MG63 (cell line): ENCODE measurements at regions not wholly inside any gene's neighbourhood (a gene's known extent, or its start where the extent isn't known, plus 50 kb on each side); places are given as distances from the start of the nearest gene placed in this dataset.

Experiments
- DNase-seq: peaks from one replicate; pipeline ENCODE4 v3.0.0-alpha.2; 2020
- H3K27me3 ChIP-seq: fragments of 250-450 bp; sonication (Bioruptor Pico); 2 replicates; pipeline ENCODE4 v1.5.1; 2020; ENCODE audit warnings: mild to moderate bottlenecking, moderate library complexity
- H3K36me3 ChIP-seq: fragments of 250-450 bp; sonication (Bioruptor Pico); 2 replicates; pipeline ENCODE4 v1.5.1; 2020; ENCODE audit warnings: mild to moderate bottlenecking, moderate library complexity
- H3K4me3 ChIP-seq: fragments of 250-450 bp; sonication (Bioruptor Pico); 2 replicates; pipeline ENCODE4 v1.5.1; 2020; ENCODE audit warnings: mild to moderate bottlenecking, moderate library complexity
- H3K9me3 ChIP-seq: fragments of 250-450 bp; sonication (Bioruptor Pico); 2 replicates; pipeline ENCODE4 v1.5.1; 2020; ENCODE audit warnings: mild to moderate bottlenecking, moderate library complexity

DNA sequence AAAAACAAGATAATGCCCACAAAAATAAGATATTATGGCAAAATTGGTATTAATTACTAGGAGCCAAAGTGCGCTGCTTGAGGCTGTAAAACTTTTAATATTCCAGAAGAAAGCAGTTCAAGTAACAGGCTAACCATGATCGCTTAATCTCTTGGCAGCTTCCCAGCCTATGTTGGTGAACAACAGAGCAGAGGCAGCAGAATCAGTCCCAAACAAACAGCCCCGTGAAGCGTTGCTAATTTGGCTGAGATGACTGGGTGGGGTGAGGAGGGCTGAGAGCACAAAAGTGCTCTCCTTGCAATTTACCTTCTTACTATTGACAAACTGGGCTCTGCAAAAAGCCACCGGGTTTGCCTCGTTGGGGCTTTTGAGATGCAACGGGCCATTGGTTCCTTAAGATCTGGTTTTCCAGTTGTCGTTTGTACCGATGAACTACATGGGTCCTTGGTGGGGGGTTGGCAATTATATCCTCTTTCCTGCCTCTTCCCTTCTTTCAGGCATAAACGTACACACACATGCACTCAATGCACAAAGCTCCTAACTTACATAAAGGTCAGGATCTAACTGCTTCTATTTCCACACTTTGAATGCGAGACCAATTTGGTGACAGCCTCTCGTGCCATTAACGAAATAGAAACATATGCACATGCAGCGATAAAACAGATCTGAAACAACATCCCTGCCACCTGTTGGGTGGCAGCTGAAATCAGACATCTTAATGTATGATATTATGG, 407.6 kb upstream of the CADM1 start:
- Histone ChIP-seq H3K27me3 (no peaks in the 10 kb centered on the region), H3K9me3 (no peaks in the 10 kb centered on the region), H3K36me3 (no peaks in the 10 kb centered on the region), H3K4me3 (no peak overlapping the region)
- no peak for DNase-seq

GRCh38 chr11:115910379-115910778, 406.2 kb upstream of the CADM1 start:
- DNase-seq, result no peak
- Histone ChIP-seq H3K27me3 (no peaks in the 10 kb centered on the region), H3K36me3 (no peaks in the 10 kb centered on the region), H3K4me3 (no peak overlapping the region), H3K9me3 (no peaks in the 10 kb centered on the region)

DNA sequence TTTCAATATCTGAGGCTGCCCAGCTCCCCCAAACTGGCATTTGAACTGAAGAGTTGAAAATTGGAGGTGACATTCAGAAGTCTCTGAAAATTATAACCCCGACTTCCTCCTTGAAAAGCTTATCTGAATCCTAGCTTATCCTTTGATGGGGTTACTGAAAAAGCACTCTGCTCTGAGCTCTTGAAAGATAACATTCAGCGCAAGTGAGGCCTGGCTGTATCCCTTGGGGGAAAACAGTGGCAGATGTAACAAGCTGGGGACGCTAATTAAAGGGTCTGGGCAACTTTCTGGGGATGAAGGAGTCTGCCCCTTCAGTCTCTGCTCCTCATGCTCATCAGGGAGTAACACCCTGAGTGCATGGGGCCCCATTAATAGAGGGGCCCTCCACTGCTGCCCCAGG, 402.0 kb upstream of the CADM1 start:
- H3K36me3 ChIP-seq, result no peaks in the 10 kb centered on the region
- no peak for DNase-seq
- H3K9me3 ChIP-seq, result no peaks in the 10 kb centered on the region; the same call in 1 of the 2 replicates
- no peak overlapping the region for H3K4me3 ChIP-seq
- H3K27me3 ChIP-seq, result no peaks in the 10 kb centered on the region

GRCh38 chr11:115905341-115906000, 401.3 kb upstream of the CADM1 start:
- no peak for DNase-seq
- Histone ChIP-seq H3K36me3 (no peaks in the 10 kb centered on the region), H3K4me3 (no peak overlapping the region), H3K9me3 (no peaks in the 10 kb centered on the region; the same call in 1 of the 2 replicates), H3K27me3 (no peaks in the 10 kb centered on the region)

GRCh38 chr11:115903179-115903578, 399.0 kb upstream of the CADM1 start:
- no peak overlapping the region for H3K4me3 ChIP-seq
- no peaks in the 10 kb centered on the region; the same call in 1 of the 2 replicates for H3K9me3 ChIP-seq
- no peaks in the 10 kb centered on the region for H3K36me3 ChIP-seq
- no peak for DNase-seq
- no peaks in the 10 kb centered on the region for H3K27me3 ChIP-seq

GRCh38 chr11:115901069-115901468, 396.9 kb upstream of the CADM1 start:
- Histone ChIP-seq H3K36me3 (no peaks in the 10 kb centered on the region), H3K4me3 (no peak overlapping the region), H3K9me3 (no peaks in the 10 kb centered on the region; the same call in 1 of the 2 replicates), H3K27me3 (no peaks in the 10 kb centered on the region)
- DNase-seq, result no peak

DNA sequence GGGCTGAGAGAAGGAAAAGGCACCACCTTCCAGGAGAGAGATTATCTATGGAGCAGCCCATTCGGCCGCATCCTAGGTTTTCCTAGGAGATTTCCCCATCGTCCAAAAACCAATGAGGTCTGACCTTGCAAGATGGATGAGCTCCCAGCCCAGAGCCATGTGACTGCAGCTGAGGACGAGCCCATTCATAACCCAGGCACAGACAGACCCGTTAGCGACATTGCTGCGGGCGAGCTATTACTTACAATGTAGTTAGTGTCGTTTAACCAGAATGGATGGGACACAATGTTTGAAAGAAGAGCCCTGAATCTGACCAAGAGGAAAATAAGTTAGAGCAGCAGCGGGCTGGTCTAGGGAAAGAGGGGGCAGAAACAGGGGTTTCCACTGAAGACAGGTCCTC, 395.9 kb upstream of the CADM1 start:
- H3K9me3 ChIP-seq, result no peaks in the 10 kb centered on the region; the same call in 1 of the 2 replicates
- no peak overlapping the region for H3K4me3 ChIP-seq
- no peaks in the 10 kb centered on the region for H3K27me3 ChIP-seq
- no peak for DNase-seq
- no peaks in the 10 kb centered on the region for H3K36me3 ChIP-seq

DNA sequence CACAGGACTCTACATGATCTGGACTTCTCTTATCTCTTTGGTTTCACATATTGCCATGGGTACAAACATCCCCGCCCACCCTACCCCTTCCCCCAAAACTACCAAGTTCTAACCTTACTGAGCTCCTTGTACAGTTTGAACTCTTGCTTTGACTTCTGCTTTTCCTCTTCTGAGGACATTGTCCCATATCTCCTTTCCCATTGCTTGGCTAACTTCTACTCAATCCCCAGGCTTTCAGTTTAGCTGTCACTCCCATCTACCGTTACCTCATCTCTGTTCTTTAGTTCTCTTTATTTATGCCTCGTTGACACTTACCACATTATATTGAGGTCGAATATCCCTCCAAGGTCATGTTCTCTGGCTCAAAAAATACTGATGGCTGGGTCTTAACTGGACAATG, 393.5 kb upstream of the CADM1 start:
- no peaks in the 10 kb centered on the region for H3K27me3 ChIP-seq
- no peak overlapping the region for H3K4me3 ChIP-seq
- DNase-seq, result no peak
- H3K9me3 ChIP-seq, result no peaks in the 10 kb centered on the region; the same call in 1 of the 2 replicates
- H3K36me3 ChIP-seq, result no peaks in the 10 kb centered on the region

DNA sequence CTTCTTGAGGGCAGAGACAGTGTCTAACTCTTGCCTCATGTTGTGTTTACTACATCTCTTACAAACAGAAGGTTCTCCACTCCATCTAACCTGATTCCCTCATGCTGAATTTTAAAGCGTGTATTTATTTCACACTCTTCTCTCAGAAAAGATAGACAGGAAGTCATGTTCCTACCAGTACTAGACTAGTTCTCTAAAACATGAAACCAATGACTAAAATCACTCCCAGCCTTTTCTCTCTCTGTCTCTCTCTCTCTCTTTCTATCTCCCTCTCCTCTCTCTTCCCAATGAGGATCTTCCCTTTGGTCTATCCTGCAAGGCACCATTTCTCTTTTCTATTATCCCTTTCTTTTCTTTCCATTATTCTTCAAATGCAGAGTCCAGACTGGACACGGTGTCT, 391.9 kb upstream of the CADM1 start:
- DNase-seq, result no peak

GRCh38 chr11:115895594-115895993, 391.4 kb upstream of the CADM1 start:
- no peaks in the 10 kb centered on the region for H3K36me3 ChIP-seq
- no peak overlapping the region for H3K4me3 ChIP-seq
- H3K9me3 ChIP-seq, result no peaks in the 10 kb centered on the region
- DNase-seq, result no peak
- H3K27me3 ChIP-seq, result no peaks in the 10 kb centered on the region

More for the DNA sequence above, 391.9 kb upstream of the CADM1 start:
- H3K27me3 ChIP-seq, result no peaks in the 10 kb centered on the region
- no peaks in the 10 kb centered on the region for H3K36me3 ChIP-seq
- H3K9me3 ChIP-seq, result no peaks in the 10 kb centered on the region
- no peak overlapping the region for H3K4me3 ChIP-seq

- Histone ChIP-seq H3K27me3 (no peaks in the 10 kb centered on the region), H3K36me3 (no peaks in the 10 kb centered on the region), H3K4me3 (no peak overlapping the region), H3K9me3 (no peaks in the 10 kb centered on the region)
- no peak for DNase-seq
Observed at GRCh38 chr11:115894176-115894575, 390.0 kb upstream of the CADM1 start.

DNA sequence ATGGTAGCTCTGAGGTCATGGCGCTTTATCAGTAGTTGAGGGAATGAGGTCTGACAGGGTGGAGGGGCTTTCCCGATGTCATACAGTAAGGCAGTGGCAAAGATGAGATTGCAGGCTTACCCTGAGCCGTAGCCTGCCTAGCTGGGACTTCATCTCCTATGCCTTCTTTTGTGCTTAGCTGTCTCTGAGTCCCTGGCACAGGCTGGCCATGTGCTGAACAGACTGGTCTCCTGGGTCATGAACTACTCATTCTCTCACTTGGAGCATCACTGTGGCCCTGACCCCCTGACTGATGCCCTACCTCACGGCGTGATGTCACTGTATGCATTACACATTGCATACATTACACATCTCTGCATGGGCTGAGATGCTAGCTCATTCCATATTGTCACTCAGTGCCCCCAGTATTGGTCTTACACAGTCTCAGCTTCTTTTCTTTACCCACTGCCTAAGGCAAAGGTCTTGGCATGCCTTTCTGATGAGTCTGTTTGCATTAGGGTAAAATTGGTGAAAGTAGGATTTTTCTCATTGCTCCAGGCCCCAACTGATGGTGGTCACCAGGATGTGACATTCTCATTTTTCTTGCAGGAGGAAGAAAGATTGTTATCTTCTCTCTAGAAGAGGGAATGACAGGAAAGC, 389.4 kb upstream of the CADM1 start:
- no peak for DNase-seq
- Histone ChIP-seq H3K4me3 (no peak overlapping the region), H3K9me3 (no peaks in the 10 kb centered on the region), H3K36me3 (no peaks in the 10 kb centered on the region), H3K27me3 (no peaks in the 10 kb centered on the region)

- Histone ChIP-seq H3K36me3 (no peaks in the 10 kb centered on the region), H3K9me3 (no peaks in the 10 kb centered on the region), H3K27me3 (no peaks in the 10 kb centered on the region), H3K4me3 (no peak overlapping the region)
- DNase-seq, result no peak
Observed at GRCh38 chr11:115892016-115892415, 387.8 kb upstream of the CADM1 start.

GRCh38 chr11:115891581-115891980, 387.4 kb upstream of the CADM1 start:
- Histone ChIP-seq H3K9me3 (no peaks in the 10 kb centered on the region), H3K4me3 (no peak overlapping the region), H3K27me3 (no peaks in the 10 kb centered on the region), H3K36me3 (no peaks in the 10 kb centered on the region)
- DNase-seq, result no peak

GRCh38 chr11:115890500-115890899, 386.3 kb upstream of the CADM1 start:
- H3K9me3 ChIP-seq, result no peaks in the 10 kb centered on the region
- DNase-seq, result no peak

GRCh38 chr11:115889712-115890111, 385.5 kb upstream of the CADM1 start:
- Histone ChIP-seq H3K9me3 (no peaks in the 10 kb centered on the region), H3K36me3 (no peaks in the 10 kb centered on the region), H3K4me3 (no peak overlapping the region), H3K27me3 (no peaks in the 10 kb centered on the region)
- no peak for DNase-seq

More at GRCh38 chr11:115890500-115890899, 386.3 kb upstream of the CADM1 start:
- H3K36me3 ChIP-seq, result no peaks in the 10 kb centered on the region
- H3K27me3 ChIP-seq, result no peaks in the 10 kb centered on the region
- no peak overlapping the region for H3K4me3 ChIP-seq

GRCh38 chr11:115887727-115888126, 383.5 kb upstream of the CADM1 start:
- no peaks in the 10 kb centered on the region for H3K36me3 ChIP-seq

More at GRCh38 chr11:115887727-115888126, 383.5 kb upstream of the CADM1 start:
- Histone ChIP-seq H3K27me3 (no peaks in the 10 kb centered on the region), H3K9me3 (no peaks in the 10 kb centered on the region), H3K4me3 (no peak overlapping the region)
- no peak for DNase-seq
